ENCODE measurements at regions not wholly inside any gene's neighbourhood (a gene's known extent, or its start where the extent isn't known, plus 50 kb on each side); places are given as distances from the start of the nearest gene placed in this dataset.

DNA sequence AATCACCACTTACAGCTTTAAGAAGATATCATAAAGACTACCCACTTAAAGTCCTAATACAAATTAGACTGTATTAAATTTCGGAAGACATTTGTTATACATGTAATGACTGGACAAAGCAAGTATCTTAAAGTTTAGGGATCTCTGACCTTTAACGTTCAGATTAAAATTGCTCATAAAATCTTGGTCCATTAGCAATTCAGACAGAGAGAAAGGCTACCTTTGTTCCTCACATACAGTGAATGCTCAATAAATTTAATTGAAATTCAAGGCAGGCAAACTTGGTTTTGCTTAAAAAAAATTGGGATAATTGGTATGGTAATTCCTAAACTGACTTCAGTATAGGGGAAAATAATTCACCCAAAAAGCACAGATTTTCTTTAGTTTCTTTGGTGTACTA lies 285.9 kb upstream of the EMCN start (continued):
- TF ChIP-seq, protein P1, sequence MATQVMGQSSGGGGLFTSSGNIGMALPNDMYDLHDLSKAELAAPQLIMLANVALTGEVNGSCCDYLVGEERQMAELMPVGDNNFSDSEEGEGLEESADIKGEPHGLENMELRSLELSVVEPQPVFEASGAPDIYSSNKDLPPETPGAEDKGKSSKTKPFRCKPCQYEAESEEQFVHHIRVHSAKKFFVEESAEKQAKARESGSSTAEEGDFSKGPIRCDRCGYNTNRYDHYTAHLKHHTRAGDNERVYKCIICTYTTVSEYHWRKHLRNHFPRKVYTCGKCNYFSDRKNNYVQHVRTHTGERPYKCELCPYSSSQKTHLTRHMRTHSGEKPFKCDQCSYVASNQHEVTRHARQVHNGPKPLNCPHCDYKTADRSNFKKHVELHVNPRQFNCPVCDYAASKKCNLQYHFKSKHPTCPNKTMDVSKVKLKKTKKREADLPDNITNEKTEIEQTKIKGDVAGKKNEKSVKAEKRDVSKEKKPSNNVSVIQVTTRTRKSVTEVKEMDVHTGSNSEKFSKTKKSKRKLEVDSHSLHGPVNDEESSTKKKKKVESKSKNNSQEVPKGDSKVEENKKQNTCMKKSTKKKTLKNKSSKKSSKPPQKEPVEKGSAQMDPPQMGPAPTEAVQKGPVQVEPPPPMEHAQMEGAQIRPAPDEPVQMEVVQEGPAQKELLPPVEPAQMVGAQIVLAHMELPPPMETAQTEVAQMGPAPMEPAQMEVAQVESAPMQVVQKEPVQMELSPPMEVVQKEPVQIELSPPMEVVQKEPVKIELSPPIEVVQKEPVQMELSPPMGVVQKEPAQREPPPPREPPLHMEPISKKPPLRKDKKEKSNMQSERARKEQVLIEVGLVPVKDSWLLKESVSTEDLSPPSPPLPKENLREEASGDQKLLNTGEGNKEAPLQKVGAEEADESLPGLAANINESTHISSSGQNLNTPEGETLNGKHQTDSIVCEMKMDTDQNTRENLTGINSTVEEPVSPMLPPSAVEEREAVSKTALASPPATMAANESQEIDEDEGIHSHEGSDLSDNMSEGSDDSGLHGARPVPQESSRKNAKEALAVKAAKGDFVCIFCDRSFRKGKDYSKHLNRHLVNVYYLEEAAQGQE (IDR thresholded peaks at IDR 0.05; ENCODE audit: low read depth): no peak
- TF ChIP-seq, protein P2, sequence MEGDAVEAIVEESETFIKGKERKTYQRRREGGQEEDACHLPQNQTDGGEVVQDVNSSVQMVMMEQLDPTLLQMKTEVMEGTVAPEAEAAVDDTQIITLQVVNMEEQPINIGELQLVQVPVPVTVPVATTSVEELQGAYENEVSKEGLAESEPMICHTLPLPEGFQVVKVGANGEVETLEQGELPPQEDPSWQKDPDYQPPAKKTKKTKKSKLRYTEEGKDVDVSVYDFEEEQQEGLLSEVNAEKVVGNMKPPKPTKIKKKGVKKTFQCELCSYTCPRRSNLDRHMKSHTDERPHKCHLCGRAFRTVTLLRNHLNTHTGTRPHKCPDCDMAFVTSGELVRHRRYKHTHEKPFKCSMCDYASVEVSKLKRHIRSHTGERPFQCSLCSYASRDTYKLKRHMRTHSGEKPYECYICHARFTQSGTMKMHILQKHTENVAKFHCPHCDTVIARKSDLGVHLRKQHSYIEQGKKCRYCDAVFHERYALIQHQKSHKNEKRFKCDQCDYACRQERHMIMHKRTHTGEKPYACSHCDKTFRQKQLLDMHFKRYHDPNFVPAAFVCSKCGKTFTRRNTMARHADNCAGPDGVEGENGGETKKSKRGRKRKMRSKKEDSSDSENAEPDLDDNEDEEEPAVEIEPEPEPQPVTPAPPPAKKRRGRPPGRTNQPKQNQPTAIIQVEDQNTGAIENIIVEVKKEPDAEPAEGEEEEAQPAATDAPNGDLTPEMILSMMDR (IDR thresholded peaks at IDR 0.05 in 2 of 3, conservative IDR thresholded peaks at IDR 0.05 in 1 of 3; ENCODE audit: borderline replicate concordance in 1 of 3, insufficient read depth in 1 of 3, low read depth in 2 of 3, low read length in 2 of 3): no peak
- TF ChIP-seq SIN3A (IDR thresholded peaks at IDR 0.05; ENCODE audit: low read depth) (no peak), SRF (IDR thresholded peaks at IDR 0.05; ENCODE audit: low read depth) (no peak), EZH2phosphoT487 (IDR thresholded peaks at IDR 0.05; ENCODE audit: borderline replicate concordance) (no peak)

DNA sequence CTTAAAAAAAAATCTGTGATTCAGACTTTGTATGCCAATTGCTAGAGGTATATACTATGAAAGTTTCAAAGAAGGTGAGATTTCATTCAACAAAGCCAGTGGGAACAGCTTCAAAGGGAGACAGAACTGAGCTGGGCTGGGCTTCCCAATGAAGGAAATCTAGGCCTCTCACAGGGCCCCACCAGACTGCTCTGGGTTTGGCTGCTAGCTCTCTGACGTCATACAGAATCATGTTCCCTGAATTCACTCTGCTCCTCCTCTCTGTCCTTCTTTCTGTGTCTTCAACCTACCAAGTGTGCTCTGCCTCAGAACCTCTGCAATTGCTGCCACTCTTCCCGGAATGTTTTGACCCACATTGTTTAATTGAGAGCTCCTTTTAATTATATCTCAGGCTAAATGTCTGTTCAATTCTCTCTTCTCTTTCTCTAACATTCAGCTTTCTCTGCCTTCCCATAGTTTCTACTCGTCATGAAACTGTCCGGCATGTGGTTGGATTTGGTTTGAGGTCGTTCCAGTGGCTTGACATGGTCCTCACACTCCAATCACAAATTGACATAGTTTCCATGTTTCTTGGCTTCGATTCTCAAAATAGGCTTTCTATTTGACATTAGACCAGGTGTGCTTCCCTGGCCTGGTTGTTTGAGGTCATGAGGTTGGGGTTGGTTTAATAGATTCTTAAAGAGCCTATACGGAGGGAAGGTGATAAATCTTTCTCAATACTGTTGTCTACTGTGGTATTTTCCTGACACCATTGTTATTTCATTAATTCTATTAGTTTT lies 282.1 kb upstream of the EMCN start:
- no peak for TF ChIP-seq POLR2A (IDR thresholded peaks at IDR 0.05; ENCODE audit: borderline replicate concordance, extremely low read depth, insufficient read depth, insufficient read length)
- TF ChIP-seq, protein P3, sequence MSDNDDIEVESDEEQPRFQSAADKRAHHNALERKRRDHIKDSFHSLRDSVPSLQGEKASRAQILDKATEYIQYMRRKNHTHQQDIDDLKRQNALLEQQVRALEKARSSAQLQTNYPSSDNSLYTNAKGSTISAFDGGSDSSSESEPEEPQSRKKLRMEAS (IDR thresholded peaks at IDR 0.05): no peak
- no peak for TF ChIP-seq EZH2phosphoT487 (IDR thresholded peaks at IDR 0.05; ENCODE audit: borderline replicate concordance)
- TF ChIP-seq, protein P2 (IDR thresholded peaks at IDR 0.05 in 2 of 3, conservative IDR thresholded peaks at IDR 0.05 in 1 of 3; ENCODE audit: borderline replicate concordance in 1 of 3, insufficient read depth in 1 of 3, low read depth in 2 of 3, low read length in 2 of 3): no peak
- no peak for TF ChIP-seq SP1 (IDR thresholded peaks at IDR 0.05; ENCODE audit: low read depth)
- TF ChIP-seq SRF (IDR thresholded peaks at IDR 0.05; ENCODE audit: low read depth): no peak
- no peak for TF ChIP-seq YY1 (IDR thresholded peaks at IDR 0.05; ENCODE audit: extremely low read depth, insufficient replicate concordance, low read depth, low read length)
- Histone ChIP-seq H3K79me2 (ENCODE audit: insufficient read depth, low read length) (no peaks in the 10 kb centered on the region), H3K9ac (ENCODE audit: low read length) (no peak overlapping the region), H3K9me3 (ENCODE audit: control insufficient read depth in 1 of 2, insufficient read depth in 1 of 2, low read depth in 1 of 2, low read length in 2 of 2) (no peaks in the 10 kb centered on the region), H3K4me3 (replicated peaks in 1 of 2; ENCODE audit: low read depth in 1 of 2, low read length in 2 of 2) (no peak overlapping the region), H3K36me3 (ENCODE audit: control insufficient read depth in 1 of 2, insufficient read depth in 2 of 2, low read length in 2 of 2) (no peaks in the 10 kb centered on the region), H3K4me1 (ENCODE audit: control insufficient read depth in 1 of 2, insufficient read depth in 2 of 2, low read length in 2 of 2) (no peaks in the 10 kb centered on the region), H3K9me2 (ENCODE audit: insufficient read depth) (no peaks in the 10 kb centered on the region), H3K27me3 (ENCODE audit: insufficient read depth, low read length) (no peaks in the 10 kb centered on the region), H4K20me1 (ENCODE audit: insufficient read depth) (no peaks in the 10 kb centered on the region), H3K27ac (ENCODE audit: low read depth, low read length) (no peak overlapping the region), H3K4me2 (ENCODE audit: low read length) (no peak overlapping the region), H2AFZ (ENCODE audit: low read depth, low read length, poor library complexity, severe bottlenecking) (no peak overlapping the region)
- DNase-seq (ENCODE audit: low read depth, low spot score): no peak
- no TSS peak for BruUV-seq (replicated peaks)
- no peak for ATAC-seq
- CTCF ChIA-PET: no interaction called here
- RAD21 ChIA-PET (ENCODE audit: low non-redundant PET in 1 of 2, low total read pairs in 2 of 2, uncharacterized antibody in 2 of 2, unreplicated experiment in 2 of 2): no interaction called here
- intact Hi-C loops (cut with micrococcal nuclease): no loop called here
- POLR2A ChIA-PET: no interaction called here
